Large intestine (tissue), 3 donors: ENCODE measurements at regions not wholly inside any gene's neighbourhood (a gene's known extent, or its start where the extent isn't known, plus 50 kb on each side); places are given as distances from the start of the nearest gene placed in this dataset.

ENCODE experiments used
- DNase-seq, 2 donors: peaks; one replicate each; pipeline versions ENCODE4 v3.0.0 to v3.0.0-alpha.2; 2013
- H3K27ac ChIP-seq: one replicate; pipeline ENCODE4 v1.5.1; 2013; ENCODE audit warnings: low read length
- H3K27me3 ChIP-seq: 2 replicates; pipeline ENCODE4 v1.6.1; 2013; ENCODE audit warnings: low read length; ENCODE audit not compliant: control insufficient read depth, insufficient read depth
- H3K36me3 ChIP-seq: 2 replicates; pipeline ENCODE4 v1.6.1; 2013; ENCODE audit warnings: low read length; ENCODE audit not compliant: control insufficient read depth, insufficient read depth
- H3K4me1 ChIP-seq: one replicate; pipeline ENCODE4 v1.6.1; 2013; ENCODE audit warnings: low read length; ENCODE audit not compliant: control insufficient read depth, insufficient read depth
- H3K4me3 ChIP-seq: one replicate; pipeline ENCODE4 v1.5.1; 2013; ENCODE audit warnings: low read length
- H3K9me3 ChIP-seq: one replicate; pipeline ENCODE4 v1.6.1; 2013; ENCODE audit warnings: mild to moderate bottlenecking, low read depth, low read length, moderate library complexity; ENCODE audit not compliant: control insufficient read depth
- WGBS: methylation state at CpG from one replicate; pipeline ENCODE4 v1.1.5; 2013; ENCODE audit warnings: low lambda C conversion rate; ENCODE audit not compliant: insufficient coverage; 5-methylcytosine and 5-hydroxymethylcytosine counted together

DNA sequence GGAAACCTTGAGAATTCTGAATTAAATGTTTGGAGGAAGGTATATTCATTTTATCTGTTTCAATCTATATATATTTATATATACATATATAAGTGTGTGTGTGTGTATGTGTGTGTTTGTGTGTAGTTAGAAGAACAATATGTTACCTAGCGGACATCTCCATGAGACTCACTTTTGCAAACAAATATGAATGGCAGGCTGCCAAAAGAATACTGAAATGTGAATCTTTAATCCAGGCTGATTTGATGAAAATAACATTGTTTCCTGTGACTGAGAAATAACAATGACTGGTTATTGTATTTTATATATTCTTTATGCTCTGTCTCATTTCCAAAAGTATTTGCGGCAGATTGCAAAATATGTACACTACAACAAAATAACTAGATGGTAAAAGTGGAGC lies 255.5 kb upstream of the TGFBR2 start:
- Histone ChIP-seq H3K9me3 (no peaks in the 10 kb centered on the region), H3K36me3 (no peaks in the 10 kb centered on the region), H3K4me3 (no peak overlapping the region), H3K4me1 (no peaks in the 10 kb centered on the region), H3K27me3 (no peaks in the 10 kb centered on the region), H3K27ac (no peak overlapping the region)
- no peak for DNase-seq
- 92% methylated on average over 1 of the region's 2 CpGs for WGBS

DNA sequence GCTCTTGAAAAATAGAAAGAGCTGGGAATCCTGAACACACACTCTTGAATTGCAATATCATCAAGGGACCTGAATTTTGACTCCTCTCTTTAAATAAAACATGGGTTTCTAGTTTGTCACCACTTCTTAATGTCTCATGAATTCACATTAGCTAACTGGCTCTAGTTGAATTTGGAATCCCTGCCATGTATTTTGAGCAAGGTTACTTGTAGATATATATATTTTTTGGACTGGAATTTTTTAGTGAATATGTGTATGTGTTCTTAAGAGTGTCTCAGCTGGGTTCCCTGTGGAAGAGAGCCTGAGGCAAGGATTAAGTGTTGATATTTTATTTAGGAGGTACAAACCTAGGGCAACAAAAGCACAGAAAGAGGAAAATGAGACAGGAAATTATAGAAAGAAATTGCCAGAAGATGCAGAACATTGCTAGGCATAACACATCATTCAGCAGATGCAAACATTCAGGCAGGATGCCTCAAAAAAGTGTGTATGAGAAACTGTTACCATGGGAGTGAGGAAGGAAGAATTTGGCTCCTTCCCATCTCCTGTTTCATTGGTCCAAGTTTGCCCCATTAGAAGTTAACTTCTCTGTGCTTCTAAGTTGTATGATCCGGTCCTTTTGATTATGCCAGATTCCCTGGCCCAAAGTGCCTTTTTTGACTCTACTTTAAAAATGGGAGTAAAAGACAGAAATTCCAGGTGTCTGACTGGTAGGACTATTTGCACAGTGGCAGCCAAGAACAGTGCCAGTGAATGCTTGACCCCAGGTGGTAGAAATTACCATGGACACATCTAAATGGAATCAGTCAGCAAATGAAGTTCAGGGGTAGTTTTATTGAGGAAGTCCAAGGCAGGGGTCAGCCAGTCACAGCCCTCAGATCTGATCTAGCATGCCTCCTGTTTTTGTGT lies 253.7 kb upstream of the TGFBR2 start:
- no peaks in the 10 kb centered on the region for H3K9me3 ChIP-seq
- H3K27ac ChIP-seq, result no peak overlapping the region
- no peaks in the 10 kb centered on the region for H3K36me3 ChIP-seq
- no peak for DNase-seq
- WGBS, result no CpG with 5 or more reads among the region's 1 CpG
- no peak overlapping the region for H3K4me3 ChIP-seq
- H3K4me1 ChIP-seq, result no peaks in the 10 kb centered on the region
- H3K27me3 ChIP-seq, result no peaks in the 10 kb centered on the region

DNA sequence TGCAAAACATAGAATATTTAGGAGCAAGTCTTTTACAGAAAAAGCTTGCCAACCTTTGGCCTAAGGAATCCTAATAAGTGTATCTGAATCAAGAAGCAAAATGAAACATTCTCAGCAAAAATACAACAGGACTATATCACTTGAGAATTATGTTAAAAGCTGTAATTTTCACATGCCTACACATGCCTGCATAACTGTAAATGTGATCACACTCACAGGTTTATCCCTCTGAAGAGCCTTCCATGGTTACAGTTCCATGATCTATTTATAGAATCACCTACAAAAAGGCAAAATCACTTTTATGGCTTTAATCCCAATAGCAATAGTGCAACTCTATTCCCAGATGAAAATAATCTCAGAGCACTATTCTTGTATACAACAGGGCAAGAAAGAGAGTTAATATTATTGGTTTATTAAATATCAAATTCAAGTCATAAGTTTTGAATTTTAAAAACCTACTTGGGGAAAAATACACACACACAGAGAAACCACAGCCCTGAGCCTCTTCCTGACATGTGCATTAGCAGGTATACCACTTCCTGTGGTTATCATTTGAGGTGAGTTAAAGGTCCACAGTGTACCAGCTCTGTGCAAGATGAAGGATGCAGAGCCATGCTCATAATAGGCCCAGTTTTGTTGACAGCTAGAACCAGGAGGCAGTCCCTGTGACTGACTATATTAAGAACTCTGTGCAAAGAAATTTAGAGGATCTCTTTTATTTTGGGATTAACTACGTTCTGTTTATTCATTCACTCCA lies 252.5 kb upstream of the TGFBR2 start:
- no peak for DNase-seq
- H3K4me3 ChIP-seq, result no peak overlapping the region
- no peaks in the 10 kb centered on the region for H3K9me3 ChIP-seq
- no peak overlapping the region for H3K27ac ChIP-seq
- H3K36me3 ChIP-seq, result no peaks in the 10 kb centered on the region
- no peaks in the 10 kb centered on the region for H3K4me1 ChIP-seq
- no CpG with 5 or more reads among the region's 1 CpG for WGBS
- H3K27me3 ChIP-seq, result no peaks in the 10 kb centered on the region

DNA sequence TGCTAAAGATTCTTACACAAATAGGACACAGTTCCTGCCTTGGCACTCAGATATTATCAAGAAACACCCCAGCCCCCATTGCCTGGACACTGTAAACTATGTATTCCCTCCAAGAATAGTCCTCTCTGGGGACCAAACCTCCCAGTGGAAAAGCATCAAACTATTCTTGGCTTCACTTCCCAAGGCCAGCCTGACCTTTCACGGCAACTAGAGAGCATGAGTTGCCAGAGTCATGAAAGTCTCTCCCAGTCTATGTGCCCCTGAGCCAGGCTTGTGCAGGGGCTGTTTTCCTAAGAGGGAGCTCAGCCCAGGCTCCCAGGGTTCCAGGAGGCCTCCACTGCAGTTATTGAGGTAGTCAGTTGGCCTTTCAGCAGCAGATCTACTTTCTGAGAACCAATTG lies 251.9 kb upstream of the TGFBR2 start:
- Histone ChIP-seq H3K27ac (no peak overlapping the region), H3K4me3 (no peak overlapping the region), H3K4me1 (no peaks in the 10 kb centered on the region), H3K9me3 (no peaks in the 10 kb centered on the region), H3K27me3 (no peaks in the 10 kb centered on the region), H3K36me3 (no peaks in the 10 kb centered on the region)
- DNase-seq, result no peak
- no CpG with 5 or more reads among the region's 1 CpG for WGBS

DNA sequence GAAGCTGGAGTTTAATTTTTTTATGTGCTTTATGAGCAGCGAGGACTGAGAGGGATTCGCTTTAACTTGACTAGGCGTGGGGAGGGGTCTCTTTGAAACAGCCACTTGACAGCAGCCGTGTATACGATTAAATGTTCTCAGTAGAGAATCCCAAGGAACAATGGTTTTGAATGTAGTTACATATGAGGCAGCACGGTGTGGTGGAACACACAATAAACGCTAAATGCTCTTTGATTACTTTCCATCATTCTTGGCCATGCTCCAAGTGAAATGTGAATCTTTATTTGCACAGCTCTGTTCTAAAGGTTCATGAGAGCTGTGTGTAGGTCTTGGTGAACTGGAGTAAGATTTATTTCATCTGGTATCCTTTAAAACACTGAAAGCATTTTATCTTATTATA lies 251.4 kb upstream of the TGFBR2 start:
- Histone ChIP-seq H3K4me3 (no peak overlapping the region), H3K9me3 (no peaks in the 10 kb centered on the region), H3K4me1 (no peaks in the 10 kb centered on the region), H3K27me3 (no peaks in the 10 kb centered on the region), H3K36me3 (no peaks in the 10 kb centered on the region), H3K27ac (no peak overlapping the region)
- peak in 1 of 2 donors; percentile 59 for DNase-seq
- 67% methylated on average over 3 of the region's 7 CpGs for WGBS

DNA sequence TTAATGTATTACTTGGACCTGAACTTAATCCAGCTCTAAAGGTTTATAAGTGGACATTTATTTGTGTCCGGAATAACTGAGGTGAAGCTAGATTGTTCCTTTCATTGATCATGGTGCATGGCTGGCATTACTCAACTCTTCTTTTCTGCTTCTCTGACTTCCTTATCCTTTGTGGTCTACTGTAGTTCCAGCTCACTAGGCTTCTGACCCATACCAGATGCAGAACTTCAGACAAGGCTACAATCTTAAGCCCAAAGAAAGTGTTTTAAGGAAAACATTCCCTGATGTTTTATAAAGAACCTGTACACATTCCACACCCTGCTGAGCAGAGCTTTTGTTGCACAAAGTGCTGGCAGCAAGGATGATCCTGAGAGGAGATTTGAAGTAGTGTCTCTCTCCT lies 250.8 kb upstream of the TGFBR2 start:
- Histone ChIP-seq H3K36me3 (no peaks in the 10 kb centered on the region), H3K4me1 (no peaks in the 10 kb centered on the region), H3K4me3 (no peak overlapping the region), H3K27ac (no peak overlapping the region), H3K27me3 (no peaks in the 10 kb centered on the region), H3K9me3 (no peaks in the 10 kb centered on the region)
- WGBS, result no CpG with 5 or more reads among the region's 1 CpG
- DNase-seq, result no peak

DNA sequence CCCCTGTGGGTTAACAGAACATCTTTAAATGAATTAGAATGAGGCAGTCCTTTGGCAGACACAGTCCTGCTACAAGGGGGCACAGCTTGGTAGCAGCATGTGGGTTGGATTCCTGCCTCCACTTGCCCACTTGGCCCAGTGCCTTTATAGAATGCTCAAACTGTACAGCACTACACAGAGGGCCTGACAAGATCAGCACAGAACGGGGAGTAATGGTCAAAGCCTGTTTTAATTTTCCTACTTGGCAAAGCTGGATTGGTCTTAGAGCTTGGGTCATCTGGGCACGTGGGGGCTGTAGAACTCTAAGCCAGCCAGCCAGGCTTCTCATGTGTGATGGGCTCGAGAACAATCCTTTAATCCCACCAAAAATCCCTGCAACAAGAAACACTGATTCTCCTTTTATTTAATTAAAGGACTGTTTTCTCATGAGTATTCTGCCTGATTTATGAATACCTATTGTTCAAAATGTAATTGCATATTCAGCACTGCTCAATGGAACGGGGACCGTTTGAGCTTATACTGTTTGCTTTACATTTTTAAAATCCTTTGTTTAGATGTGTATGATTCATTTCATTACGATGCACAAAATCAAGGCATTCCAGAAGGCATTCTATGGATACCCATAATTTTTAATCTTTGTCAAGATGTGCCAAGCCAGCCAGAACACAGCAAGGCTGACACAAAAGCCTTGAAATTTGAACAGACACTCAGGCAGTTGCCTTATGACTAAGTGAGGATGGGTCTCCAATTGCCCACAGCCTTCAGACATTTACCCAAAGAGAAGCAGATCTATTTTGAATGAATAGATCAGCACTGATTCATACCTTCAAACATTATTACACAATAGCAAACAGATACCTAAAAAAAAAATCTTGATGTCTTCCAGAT lies 249.3 kb upstream of the TGFBR2 start:
- Histone ChIP-seq H3K4me1 (no peaks in the 10 kb centered on the region), H3K27me3 (no peaks in the 10 kb centered on the region), H3K9me3 (no peaks in the 10 kb centered on the region), H3K36me3 (no peaks in the 10 kb centered on the region), H3K27ac (no peak overlapping the region), H3K4me3 (no peak overlapping the region)
- WGBS, result 78% methylated on average over 3 of the region's 6 CpGs
- DNase-seq, result no peak

DNA sequence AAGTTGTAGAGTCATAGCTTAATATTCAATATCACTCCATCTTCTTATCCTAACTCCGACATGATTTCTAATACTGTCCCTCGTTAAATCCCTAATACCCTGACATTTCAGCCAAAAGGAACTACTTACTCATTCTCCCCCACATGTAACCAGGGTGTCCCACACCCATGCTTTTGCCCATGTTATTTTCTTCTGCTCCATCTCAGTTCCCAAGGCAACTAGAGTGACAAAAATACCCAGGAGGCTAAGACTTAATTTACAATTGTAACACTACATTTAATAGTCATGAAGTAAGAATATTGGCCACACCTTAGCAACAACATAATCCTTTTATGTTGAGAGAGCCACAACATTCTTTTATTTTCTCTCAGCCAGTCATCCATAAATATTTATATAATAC lies 248.5 kb upstream of the TGFBR2 start:
- no peak overlapping the region for H3K4me3 ChIP-seq
- H3K27ac ChIP-seq, result no peak overlapping the region
- no peak for DNase-seq
- no CpG with 5 or more reads among the region's 2 CpGs for WGBS
- no peaks in the 10 kb centered on the region for H3K36me3 ChIP-seq
- H3K9me3 ChIP-seq, result no peaks in the 10 kb centered on the region
- no peaks in the 10 kb centered on the region for H3K27me3 ChIP-seq
- H3K4me1 ChIP-seq, result no peaks in the 10 kb centered on the region

DNA sequence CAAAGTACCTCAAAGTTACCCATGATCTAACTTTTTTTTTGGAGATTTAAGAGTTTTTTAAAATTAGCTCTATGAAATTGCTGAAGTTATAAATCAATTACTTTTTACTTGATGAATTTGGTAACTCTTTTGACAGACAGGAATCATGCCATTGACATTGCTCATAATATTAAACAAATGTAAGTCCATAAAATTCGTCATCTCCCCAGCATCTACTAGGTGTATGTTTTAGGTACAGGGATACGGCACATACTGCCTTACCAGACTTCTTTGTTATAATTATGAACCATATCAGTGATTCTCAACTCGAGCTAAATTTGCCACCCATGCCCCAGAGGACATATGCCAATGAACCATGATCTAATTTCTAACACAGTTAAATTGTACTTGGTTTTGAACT lies 247.5 kb upstream of the TGFBR2 start:
- no peaks in the 10 kb centered on the region for H3K9me3 ChIP-seq
- H3K4me1 ChIP-seq, result no peaks in the 10 kb centered on the region
- H3K4me3 ChIP-seq, result no peak overlapping the region
- 100% methylated on average over 1 of the region's 3 CpGs for WGBS
- no peak for DNase-seq
- H3K27ac ChIP-seq, result no peak overlapping the region
- no peaks in the 10 kb centered on the region for H3K27me3 ChIP-seq
- H3K36me3 ChIP-seq, result no peaks in the 10 kb centered on the region

DNA sequence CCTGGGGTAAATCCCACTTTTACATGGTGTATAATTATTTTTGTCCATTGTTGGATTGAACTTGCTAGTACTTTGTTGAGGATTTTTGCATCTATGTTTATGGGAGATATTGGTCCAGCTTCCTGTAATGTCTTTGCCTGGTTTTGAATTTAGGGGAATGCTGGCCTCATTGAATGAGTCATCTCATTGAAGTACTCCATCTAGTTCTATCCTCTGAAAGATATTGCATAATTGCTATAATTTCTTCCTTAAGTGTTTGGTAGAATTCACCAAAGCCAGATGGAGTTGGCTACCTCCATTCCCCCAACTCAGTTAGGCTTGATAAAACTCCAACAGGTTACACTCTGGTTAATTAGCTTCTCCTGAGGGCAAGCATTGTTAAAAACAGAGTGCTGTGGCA lies 237.4 kb upstream of the TGFBR2 start:
- Histone ChIP-seq H3K4me1 (no peaks in the 10 kb centered on the region), H3K27me3 (no peaks in the 10 kb centered on the region), H3K9me3 (no peaks in the 10 kb centered on the region), H3K27ac (no peak overlapping the region), H3K4me3 (no peak overlapping the region), H3K36me3 (no peaks in the 10 kb centered on the region)
- DNase-seq, result no peak
